GM19397 (cell line): ENCODE measurements at regions not wholly inside any gene's neighbourhood (a gene's known extent, or its start where the extent isn't known, plus 50 kb on each side); places are given as distances from the start of the nearest gene placed in this dataset.
"Not testable (repeated sequence)": the region's sequence is repeated elsewhere in the genome, so short reads cannot be mapped to it uniquely, and the experiment has no call there.

Experiments used
- ATAC-seq: cut with Tn5 transposase; IDR thresholded peaks from one replicate; pipeline ENCODE4 v1.9.1; 2021; ENCODE audit warnings: mild to moderate bottlenecking, moderate library complexity; ENCODE audit not compliant: unreplicated experiment

GRCh38 chr9:78172610-78173009 is 63.3 kb upstream of the CEP78 start:
- ATAC-seq: not testable (repeated sequence)

- no peak for ATAC-seq
These were observed 64.2 kb upstream of the CEP78 start for GRCh38 chr9:78171651-78172050.

GRCh38 chr9:78169125-78169524 is 66.8 kb upstream of the CEP78 start:
- ATAC-seq: no peak

GRCh38 chr9:78167356-78167755 is 68.5 kb upstream of the CEP78 start:
- no peak for ATAC-seq

- ATAC-seq: no peak
These were observed 72.0 kb upstream of the CEP78 start for GRCh38 chr9:78163834-78164233.

- ATAC-seq: no peak
These were observed 77.6 kb upstream of the CEP78 start for GRCh38 chr9:78158286-78158685.

GRCh38 chr9:78150983-78151356 is 84.9 kb upstream of the CEP78 start:
- no peak for ATAC-seq

- no peak for ATAC-seq
These were observed 85.4 kb upstream of the CEP78 start for GRCh38 chr9:78150312-78150982.

- no peak for ATAC-seq
These were observed 86.1 kb upstream of the CEP78 start for GRCh38 chr9:78149702-78150291.

- no peak for ATAC-seq
These were observed 89.6 kb upstream of the CEP78 start for GRCh38 chr9:78146241-78146640.

GRCh38 chr9:78144663-78145377 is 91.1 kb upstream of the CEP78 start:
- ATAC-seq: no peak

GRCh38 chr9:78144008-78144381 is 91.9 kb upstream of the CEP78 start:
- ATAC-seq: no peak

- ATAC-seq: no peak
These were observed 92.4 kb upstream of the CEP78 start for GRCh38 chr9:78143281-78144007.

- not testable (repeated sequence) for ATAC-seq
These were observed 93.6 kb upstream of the CEP78 start for GRCh38 chr9:78142264-78142663.

GRCh38 chr9:78133751-78134150 is 102.1 kb upstream of the CEP78 start:
- ATAC-seq: no peak

GRCh38 chr9:78132701-78133058 is 101.1 kb upstream of the GNAQ start:
- no peak for ATAC-seq

- ATAC-seq: no peak
These were observed 100.5 kb upstream of the GNAQ start for GRCh38 chr9:78131969-78132700.

GRCh38 chr9:78130853-78131252 is 99.2 kb upstream of the GNAQ start:
- no peak for ATAC-seq

GRCh38 chr9:78130004-78130403 is 98.4 kb upstream of the GNAQ start:
- no peak for ATAC-seq

- no peak for ATAC-seq
These were observed 95.9 kb upstream of the GNAQ start for GRCh38 chr9:78127279-78128225.
